ENCODE measurements at regions not wholly inside any gene's neighbourhood (a gene's known extent, or its start where the extent isn't known, plus 50 kb on each side); places are given as distances from the start of the nearest gene placed in this dataset.
A peak's percentile ranks its signal among the peaks of the same experiment; 100 is the strongest.
"Not testable (repeated sequence)": the region's sequence is repeated elsewhere in the genome, so short reads cannot be mapped to it uniquely, and the experiment has no call there.

DNA sequence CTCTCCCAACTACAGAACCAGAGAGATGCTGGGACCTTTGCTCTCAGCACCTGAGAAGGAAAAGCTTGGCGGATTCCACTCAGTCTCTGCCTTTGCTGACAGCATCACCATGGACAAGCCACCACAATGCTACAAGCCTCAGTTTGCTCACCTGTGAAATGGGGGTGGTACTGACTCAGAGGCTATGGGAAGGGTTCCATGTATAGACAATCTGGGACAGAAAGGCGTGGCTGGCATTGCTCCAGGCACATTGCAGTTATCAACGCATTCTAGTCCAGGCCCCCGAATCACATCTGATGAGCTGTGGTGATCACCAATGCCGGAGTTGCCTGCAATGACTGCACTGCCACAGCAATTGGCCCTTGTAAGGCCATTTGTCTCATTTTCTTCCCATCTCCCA lies 72.6 kb downstream of the ISX start:
- intact Hi-C loops (cut with DNase I, micrococcal nuclease): no loop called here
- ATAC-seq (no peak), DNase-seq (peak in 1 of 2 donors; percentile 41)

DNA sequence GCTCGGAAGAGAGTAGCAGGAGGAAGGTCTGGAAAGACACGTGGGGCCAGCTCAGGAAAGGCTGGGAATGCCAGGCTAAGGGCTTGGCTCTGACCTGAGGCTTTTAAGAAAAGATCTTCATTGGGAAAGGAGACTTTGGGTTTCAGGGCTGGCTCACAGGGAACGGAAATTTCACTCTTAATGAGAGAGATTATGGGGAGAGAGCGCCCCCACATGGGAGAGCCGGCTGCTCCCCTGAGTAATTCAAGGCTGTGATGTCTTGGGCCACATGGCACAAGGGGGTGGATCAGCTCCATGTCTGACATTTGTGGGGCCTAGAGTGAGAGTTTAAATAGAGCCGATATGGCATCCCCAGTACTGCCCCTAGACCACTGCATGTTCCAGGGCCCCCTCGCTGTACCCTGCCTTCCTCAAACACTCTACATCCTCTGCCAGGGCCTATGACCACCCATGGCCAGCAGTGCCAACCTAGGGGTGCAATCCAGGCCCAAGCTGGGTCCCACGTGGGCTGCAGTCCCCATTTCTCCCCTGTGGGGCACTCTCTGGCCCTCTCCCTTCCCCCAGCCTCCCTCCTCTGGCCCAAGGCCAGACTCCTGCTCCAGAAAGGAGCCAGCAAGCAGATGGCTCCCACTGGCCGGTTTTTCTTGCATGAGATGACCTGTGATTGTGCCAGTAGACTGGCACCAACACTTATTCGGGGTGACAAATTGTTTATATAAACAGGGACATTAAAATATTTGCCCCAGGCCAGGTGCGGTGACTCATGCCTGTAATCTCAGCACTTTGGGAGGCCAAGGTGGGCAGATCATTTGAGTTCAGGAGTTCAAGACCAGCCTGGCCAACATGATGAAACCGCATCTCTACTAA lies 75.2 kb downstream of the ISX start:
- ATAC-seq (peak; percentile 83), DNase-seq (peak; percentile 54 to 82)
- intact Hi-C loops (cut with DNase I, micrococcal nuclease): loop anchor here in 1 of 2 donors (5.0 kb wide), 1 partner anchor 99 kb away; no protein-coding TSS in a partner anchor

DNA sequence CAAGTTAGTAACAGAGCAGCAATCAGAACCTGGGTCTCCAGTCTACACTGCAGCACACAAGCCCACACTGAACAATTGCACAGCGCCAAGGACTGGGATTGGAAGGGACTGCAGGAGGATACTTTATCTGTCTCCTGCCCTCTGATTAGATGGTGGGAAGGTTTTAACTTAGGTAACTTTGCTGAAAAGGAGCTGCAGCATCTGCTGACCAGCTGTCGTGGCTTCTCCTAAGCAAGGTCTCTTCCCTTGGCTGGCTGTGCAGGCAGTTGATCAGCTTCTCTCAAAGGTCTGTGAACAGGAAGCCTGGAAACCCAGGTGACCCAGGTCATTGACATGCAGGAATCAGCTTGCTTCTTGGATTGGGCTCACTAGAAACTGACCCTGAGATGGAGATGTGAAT lies 82.4 kb downstream of the ISX start:
- ATAC-seq (no peak), DNase-seq (no peak)
- intact Hi-C loops (cut with DNase I, micrococcal nuclease): no loop called here

DNA sequence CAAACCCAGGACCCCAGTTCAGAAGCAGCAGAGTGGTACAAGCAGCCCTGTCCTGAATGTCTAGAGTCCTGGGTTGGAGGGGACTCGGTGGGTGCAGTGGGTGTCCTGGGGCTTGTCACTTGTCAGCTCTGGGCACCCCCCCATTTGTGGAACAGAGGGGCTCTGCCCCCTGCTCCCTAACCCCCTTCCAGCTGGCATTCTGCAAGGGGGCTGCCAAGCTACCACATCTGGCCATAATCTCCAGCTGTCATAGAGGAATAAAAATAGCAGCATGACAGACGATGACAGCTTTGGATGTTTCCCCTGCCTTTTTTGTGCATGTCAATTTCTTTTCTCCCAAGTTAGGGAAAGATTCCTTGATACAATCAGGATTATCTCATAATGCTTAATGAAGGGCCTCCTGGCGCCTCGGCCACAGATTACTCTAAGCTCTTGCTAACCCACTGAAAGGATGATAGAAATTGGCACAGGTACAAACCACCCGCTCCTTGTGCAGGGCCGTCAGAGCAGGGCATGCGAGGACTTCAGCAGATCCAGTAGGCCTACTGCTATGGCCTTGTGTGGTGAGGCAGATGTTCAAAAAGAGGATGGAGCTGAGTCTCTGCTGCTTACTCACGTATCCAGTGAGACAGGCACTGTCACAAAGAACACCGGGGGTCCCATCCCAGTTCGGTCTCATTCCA lies 83.0 kb downstream of the ISX start:
- DNase-seq (no peak), ATAC-seq (no peak)
- intact Hi-C loops (cut with DNase I, micrococcal nuclease): no loop called here

DNA sequence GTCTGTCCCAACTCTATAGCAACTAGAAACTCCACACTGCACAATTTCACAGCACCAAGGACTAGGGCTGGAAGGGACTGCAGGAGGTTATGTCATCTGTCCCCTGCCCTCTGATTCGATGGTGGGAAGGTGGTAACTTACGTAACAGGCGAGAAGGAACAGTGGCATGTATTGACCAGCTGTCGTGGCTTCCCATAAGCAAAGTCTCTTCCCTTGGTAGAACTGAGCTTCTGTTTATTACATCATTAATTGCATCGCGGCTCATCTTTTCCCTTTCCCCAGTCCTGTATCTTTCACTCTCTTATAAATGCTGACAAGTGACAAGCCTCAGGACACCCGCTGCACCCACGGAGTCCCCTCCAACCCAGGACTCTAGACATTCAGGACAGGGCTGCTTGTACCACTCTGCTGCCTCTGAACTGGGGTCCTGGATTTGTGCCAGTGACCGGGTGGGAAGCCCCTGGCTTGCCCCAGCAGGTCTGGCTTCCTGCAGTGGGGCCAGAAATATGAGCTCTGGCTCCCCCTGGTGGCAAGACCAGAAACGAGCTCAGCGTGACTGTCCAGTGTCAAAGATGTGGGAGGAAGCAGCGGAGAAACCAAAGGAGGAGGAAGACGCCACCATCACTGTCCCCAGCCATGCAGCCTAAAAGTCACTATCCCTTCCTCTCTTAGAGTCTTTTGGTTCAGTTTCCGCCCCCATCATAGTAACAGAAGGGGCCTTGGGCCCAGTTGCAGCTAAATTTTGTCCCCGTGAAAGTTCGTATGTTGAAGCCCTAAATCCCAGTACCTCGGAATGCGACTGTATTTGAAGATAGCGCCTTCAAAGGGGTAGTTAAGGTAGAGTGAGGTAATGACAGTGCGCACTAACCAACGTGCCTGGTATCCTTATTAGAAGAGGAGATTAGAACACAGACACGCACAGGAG lies 84.5 kb downstream of the ISX start:
- intact Hi-C loops (cut with DNase I, micrococcal nuclease): no loop called here
- DNase-seq (peak in 1 of 2 donors; percentile 73), ATAC-seq (peak; percentile 81)

DNA sequence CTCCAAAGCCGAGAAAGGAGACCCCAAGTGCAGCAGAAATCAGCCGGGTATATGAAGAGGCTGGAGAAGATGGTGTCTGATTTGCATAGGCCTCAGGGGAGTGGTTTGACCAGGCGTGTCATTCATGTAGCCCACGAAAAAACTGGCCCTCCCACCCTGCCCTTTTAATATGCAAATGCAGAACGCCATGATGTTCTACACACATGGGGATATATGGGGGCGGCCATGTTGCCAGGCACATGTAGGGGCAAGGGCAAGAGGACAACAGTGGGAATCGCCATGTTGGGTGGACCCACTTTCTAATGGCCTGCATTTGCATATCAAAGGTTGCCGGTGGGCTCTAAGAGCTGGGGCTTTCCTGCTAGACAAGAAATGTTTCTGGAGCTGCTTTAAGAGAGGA lies 86.4 kb downstream of the ISX start:
- intact Hi-C loops (cut with DNase I, micrococcal nuclease): no loop called here

DNA sequence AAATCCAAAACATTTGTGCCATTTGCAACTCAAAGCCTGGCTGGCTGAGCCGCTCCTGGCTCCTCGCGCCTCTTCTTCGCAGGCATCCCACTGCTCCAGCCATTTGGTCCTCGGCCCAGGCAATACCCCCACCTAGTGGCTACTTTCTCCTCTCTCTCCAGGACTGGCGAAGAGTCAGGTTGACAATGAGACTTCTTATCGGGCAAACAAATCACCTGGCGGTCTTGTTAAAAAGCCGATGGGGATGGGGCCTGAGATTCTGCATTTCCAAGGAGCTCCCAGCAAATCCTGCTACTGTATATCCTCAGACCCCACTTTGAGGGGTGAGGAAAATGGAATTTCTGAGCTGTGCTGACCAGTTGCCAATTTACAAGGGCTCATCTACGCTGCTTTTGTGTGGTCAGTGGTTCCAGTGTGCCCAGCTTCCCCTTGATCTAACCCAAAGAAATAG lies 89.0 kb downstream of the ISX start:
- ATAC-seq (peak; percentile 84), DNase-seq (peak; percentile 47 to 60)
- intact Hi-C loops (cut with DNase I, micrococcal nuclease): no loop called here

More for the DNA sequence above, 86.4 kb downstream of the ISX start:
- DNase-seq: no peak
- no peak for ATAC-seq

DNA sequence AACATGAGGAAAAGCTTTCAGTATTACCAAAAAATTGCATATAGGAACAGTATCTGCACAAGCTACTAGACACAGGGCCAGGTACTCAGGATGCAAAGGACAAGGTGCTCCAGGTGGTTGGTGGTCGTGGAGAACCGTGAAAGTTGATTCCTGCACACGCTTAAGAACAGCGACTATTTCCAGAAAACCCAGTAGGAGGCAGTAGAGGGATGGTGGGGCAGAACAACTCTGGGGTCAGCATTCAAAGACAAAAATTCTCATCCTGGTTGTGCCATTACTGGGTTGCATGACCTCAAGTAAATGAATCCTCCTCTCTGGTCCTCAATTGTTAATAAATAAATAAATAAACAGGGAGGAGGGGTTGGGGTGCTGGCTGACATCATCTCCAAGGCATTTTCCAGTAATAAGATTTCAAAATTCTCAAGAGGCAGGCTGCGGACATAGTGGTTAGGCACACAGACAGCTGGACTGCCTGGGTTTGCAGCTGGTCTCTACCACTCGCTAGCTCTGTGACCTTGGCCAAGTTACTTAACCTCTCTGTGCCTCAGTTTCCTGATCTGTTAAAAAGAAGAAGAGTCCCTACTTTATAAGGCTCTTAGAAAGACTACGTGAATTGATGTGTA lies 89.6 kb downstream of the ISX start:
- DNase-seq (no peak), ATAC-seq (no peak)
- intact Hi-C loops (cut with DNase I, micrococcal nuclease): no loop called here

DNA sequence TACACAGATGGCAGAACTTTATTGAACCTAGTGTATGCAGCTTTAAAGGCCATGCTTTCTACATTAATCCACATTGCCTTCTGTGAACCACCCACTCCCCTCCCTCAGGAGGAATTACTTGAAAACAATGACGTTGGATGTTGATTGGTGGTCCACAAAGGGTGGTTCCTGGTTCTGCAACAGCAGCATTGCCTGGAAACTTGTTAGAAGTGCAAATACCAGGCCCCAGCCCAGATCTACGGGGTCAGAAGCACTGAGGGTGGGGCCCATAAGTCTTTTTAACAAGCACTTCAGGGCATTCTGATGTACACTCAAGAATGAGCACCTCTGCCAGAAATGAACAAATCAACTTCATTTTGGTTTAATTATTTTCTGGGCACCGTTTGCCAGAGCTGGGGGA lies 91.0 kb downstream of the ISX start:
- DNase-seq: no peak
- intact Hi-C loops (cut with DNase I, micrococcal nuclease): no loop called here
- ATAC-seq: no peak

DNA sequence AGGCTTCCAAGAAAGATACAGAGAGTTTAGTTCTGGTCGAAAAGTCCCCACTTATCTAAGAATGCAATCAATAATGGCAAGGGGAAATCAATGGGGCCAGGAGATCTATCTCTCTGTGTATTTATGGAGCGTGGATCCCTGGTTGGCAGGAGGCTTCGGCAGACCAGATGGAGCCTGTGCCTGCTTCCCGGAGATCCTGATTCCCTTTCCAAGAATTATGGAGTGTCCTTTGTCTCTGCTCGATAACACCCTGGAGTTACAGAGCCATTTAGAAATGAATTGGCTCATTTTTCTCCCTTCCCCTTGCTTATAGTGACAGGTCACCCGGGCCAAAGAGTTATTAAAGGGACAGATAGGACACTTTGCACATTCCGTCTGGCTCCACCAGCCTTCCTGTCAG lies 92.4 kb downstream of the ISX start:
- intact Hi-C loops (cut with DNase I, micrococcal nuclease): no loop called here
- DNase-seq: no peak
- ATAC-seq: no peak

DNA sequence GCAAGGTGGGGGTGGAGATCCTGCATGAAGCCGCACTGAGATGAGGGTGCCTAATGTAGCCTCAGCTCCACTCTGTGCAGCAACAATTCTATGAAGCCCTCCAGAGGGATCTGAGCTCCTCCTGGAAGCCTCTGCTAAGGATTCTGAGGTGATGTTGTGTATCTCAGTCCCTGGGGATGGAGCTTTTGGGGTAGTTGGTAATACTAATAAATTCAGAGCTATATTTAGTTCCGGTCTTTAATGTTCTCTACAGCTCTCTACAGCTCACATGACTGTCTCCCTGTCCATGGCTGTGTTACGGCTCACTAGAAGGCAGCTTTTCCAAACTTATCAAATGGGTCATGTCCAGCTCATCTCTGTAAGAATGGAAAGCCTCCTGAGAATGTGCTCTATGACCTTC lies 93.4 kb downstream of the ISX start:
- intact Hi-C loops (cut with DNase I, micrococcal nuclease): no loop called here

DNA sequence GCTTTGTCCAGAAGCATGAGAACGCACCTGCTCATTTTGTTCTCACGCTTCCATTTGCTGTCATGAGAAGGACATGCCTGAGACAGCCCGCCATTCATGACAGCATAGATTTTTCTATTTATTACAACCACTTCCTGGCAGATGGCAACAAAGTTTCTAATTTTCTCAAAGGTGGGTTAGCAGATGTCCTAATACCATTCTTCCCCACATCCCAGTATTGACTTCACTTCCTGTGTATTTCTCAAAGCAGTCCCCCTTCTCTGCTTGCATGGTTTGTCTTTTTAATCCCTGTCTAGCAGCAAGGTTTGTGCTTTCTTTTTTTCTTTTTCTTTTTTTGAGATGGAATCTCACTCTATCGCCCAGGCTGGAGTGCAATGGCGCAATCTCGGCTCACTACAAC lies 94.3 kb downstream of the ISX start:
- DNase-seq (no peak), ATAC-seq (no peak)
- intact Hi-C loops (cut with DNase I, micrococcal nuclease): no loop called here

More for the DNA sequence above, 93.4 kb downstream of the ISX start:
- ATAC-seq: no peak
- DNase-seq: no peak

DNA sequence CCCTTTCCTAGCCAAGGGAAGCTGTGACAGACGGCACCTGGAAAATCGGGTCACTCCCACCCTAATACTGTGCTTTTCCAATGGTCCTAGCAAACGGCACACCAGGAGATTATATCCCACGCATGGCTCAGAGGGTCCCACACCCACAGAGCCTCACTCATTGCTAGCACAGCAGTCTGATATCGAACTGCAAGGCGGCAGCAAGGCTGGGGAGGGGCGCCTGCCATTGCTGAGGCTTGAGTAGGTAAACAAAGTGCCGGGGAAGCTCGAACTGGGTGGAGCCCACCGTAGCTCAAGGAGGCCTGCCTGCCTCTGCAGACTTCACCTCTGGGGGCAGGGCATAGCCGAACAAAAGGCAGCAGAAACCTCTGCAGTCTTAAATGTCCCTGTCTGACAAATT lies 91.4 kb upstream of the HMGXB4 start:
- intact Hi-C loops (cut with DNase I, micrococcal nuclease); DNase-seq; ATAC-seq: not testable (repeated sequence)

DNA sequence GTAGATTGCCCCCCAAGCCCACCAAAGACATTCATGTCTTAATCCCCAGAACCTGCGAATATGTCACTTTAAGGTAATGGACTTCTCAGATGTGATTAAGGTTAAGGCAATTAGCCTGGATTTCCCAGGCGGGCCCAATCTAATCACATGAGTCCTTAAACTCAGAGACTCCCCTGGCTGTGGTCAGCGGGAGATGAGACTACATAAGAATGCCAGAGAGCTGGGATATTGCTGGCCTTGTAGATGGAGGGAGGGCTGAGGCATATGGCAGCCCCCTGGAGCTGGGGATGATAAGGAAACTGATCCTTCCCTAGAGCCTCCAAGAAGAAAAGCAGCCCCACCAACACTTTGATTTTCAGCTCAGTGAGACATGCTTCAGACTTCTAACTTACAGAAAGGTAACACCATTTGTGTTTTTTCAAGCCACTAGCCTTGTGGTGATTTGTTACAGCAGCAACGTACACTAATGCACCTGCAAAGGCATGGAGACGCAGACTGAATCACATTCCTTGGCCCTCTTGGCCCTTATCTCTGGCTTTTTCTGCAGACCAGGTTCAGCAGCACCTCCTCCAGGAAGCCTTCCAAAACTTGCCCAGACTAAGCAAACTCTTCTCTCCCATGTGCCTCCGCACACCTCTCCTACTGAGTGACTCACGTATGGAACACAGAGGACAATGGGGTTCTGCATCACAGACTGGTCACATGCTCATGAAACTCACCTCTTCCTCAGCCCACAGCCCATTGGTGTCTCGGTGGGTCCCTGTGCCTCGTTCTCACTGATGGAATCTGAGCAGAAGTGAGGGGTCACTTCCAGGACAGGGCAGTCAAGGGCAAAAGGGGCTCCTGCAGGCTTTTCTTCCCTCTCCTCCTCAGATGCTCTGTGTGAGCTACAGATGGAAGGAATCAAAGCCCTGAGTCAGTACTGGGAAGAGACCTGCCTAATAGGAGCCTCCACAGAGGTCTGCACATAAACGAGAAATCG lies 86.3 kb upstream of the HMGXB4 start:
- DNase-seq (no peak), ATAC-seq (no peak)
- intact Hi-C loops (cut with DNase I, micrococcal nuclease): no loop called here

DNA sequence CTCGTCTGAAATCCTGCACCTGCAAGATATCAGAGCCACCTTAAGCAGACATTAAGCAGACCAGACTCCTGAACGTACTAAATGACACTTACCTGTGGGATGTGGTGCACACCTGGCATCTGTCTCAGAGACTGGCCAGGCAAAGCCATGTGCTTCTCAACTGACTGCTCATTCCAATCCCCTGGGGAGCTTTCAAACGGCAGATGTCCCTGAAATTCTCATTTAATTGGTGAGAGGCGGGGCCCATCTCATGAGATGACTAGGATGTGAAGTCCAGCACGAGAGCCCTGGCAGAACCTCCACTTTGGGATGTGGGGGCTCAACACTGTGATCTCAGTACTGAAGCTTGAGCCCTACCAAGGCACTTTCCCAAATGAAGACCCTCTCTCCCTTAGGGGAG lies 84.9 kb upstream of the HMGXB4 start:
- no peak for ATAC-seq
- DNase-seq: no peak
- intact Hi-C loops (cut with DNase I, micrococcal nuclease): no loop called here

DNA sequence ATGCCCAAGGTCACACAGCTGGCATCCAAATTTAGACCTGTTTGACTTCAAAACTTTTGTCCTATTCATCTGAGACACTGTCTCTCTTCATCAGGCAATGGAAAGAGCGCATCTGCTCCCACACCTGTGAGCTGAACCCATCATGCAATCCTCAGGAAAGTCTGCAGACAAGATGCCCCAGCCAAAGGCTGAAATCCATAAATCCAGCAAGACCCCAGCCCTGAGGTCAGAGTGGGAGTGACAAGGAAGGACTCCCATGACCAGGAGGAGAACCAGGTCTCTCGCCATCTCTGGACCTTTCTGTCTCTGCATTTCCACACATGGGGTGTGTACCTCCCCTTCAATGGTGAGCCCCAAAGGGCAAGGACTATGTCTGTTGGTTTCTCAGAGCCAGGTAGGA lies 83.6 kb upstream of the HMGXB4 start:
- ATAC-seq: no peak
- no peak for DNase-seq
- intact Hi-C loops (cut with DNase I, micrococcal nuclease): no loop called here

DNA sequence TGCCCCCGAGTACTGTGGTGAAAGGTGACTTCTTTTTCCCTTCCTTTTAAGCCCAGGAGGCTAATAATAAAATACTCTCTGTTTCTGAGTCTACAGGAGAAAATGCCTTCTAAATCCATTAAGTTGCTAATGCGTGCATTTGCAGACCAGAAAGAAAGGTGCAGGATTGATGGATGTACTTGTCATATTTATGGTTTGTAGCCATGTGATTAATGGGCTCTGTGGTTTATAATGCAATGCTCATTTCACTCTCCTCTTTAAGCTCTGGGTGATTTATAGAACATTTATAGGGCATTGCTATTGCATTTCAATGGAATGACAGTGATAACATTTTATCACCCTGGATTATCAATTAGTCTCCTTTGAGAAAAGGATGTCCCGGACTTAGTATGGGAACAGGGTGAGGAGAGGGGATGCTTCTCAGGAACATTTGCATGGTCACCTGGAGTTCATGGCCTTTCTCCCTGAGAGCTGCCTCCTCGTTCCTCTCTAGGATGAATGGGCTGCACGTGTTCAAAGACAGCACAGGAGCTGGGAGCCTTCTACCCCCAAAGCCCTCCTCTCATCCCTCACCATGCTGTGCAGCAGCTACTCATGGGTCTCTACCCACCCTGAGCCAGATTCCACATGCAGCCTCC lies 82.8 kb upstream of the HMGXB4 start:
- intact Hi-C loops (cut with DNase I, micrococcal nuclease): no loop called here
- ATAC-seq: no peak

More for the DNA sequence above, 82.8 kb upstream of the HMGXB4 start:
- DNase-seq: no peak

Data from left colon (tissue), 2 donors.